ENCODE measurements at regions not wholly inside any gene's neighbourhood (a gene's known extent, or its start where the extent isn't known, plus 50 kb on each side); places are given as distances from the start of the nearest gene placed in this dataset.

GRCh38 chr4:123113155-123113554 is 190.8 kb upstream of the NUDT6 start:
- TF ChIP-seq CTCF (conservative IDR thresholded peaks at IDR 0.05; ENCODE audit: low read depth, low read length) (no peak), EZH2 (IDR thresholded peaks at IDR 0.05; ENCODE audit: borderline replicate concordance, low read depth, low read length, poor library complexity, severe bottlenecking) (no peak)

Data from A673 (cell line).